ENCODE measurements at regions not wholly inside any gene's neighbourhood (a gene's known extent, or its start where the extent isn't known, plus 50 kb on each side); places are given as distances from the start of the nearest gene placed in this dataset.
"Not testable (repeated sequence)": the region's sequence is repeated elsewhere in the genome, so short reads cannot be mapped to it uniquely, and the experiment has no call there.

- no CpG with 5 or more reads among the region's 4 CpGs for WGBS (ENCODE audit: extremely low coverage, insufficient coverage, low lambda C conversion rate)
- not testable (repeated sequence) for H4K8ac ChIP-seq (ENCODE audit: low read depth, low read length); H3K56ac ChIP-seq (ENCODE audit: low read length); H3K4me3 ChIP-seq (ENCODE audit: low read length); H3K27ac ChIP-seq (ENCODE audit: low read depth, low read length); H2BK15ac ChIP-seq (replicated peaks; ENCODE audit: low read depth); H3K36me3 ChIP-seq (ENCODE audit: control insufficient read depth, insufficient read depth, low read length); H4K5ac ChIP-seq (ENCODE audit: low read length); H2BK120ac ChIP-seq (ENCODE audit: low read depth, low read length); DNase-seq; H3K4me2 ChIP-seq (ENCODE audit: low read length); H3K79me2 ChIP-seq (ENCODE audit: control insufficient read depth, insufficient read depth, low read length); H3K9ac ChIP-seq (ENCODE audit: low read length); H3K4me1 ChIP-seq (ENCODE audit: control insufficient read depth, low read depth, low read length); H3K27me3 ChIP-seq (ENCODE audit: insufficient read depth, low read length, poor library complexity); H2AK5ac ChIP-seq (ENCODE audit: low read length); H3K23ac ChIP-seq (ENCODE audit: low read length); H2BK5ac ChIP-seq (ENCODE audit: low read length); H3K79me1 ChIP-seq (ENCODE audit: low read length); H3K18ac ChIP-seq (ENCODE audit: low read length); H3K4ac ChIP-seq (ENCODE audit: low read depth, low read length)
Measured at GRCh38 chr1:213545181-213545580, 442.6 kb upstream of the PROX1 start.

GRCh38 chr1:213549982-213550381 lies 437.8 kb upstream of the PROX1 start:
- Histone ChIP-seq H3K56ac (ENCODE audit: low read length) (no peak overlapping the region), H3K79me1 (ENCODE audit: low read length) (no peaks in the 10 kb centered on the region)

GRCh38 chr1:213550804-213551203 lies 437.0 kb upstream of the PROX1 start:
- Histone ChIP-seq H4K5ac (ENCODE audit: low read length) (no peak overlapping the region), H3K56ac (ENCODE audit: low read length) (no peak overlapping the region), H3K27me3 (ENCODE audit: insufficient read depth, low read length, poor library complexity) (no peaks in the 10 kb centered on the region), H3K4ac (ENCODE audit: low read depth, low read length) (no peak overlapping the region), H4K8ac (ENCODE audit: low read depth, low read length) (no peak overlapping the region), H3K27ac (ENCODE audit: low read depth, low read length) (no peak overlapping the region), H3K79me1 (ENCODE audit: low read length) (no peaks in the 10 kb centered on the region), H3K79me2 (ENCODE audit: control insufficient read depth, insufficient read depth, low read length) (no peaks in the 10 kb centered on the region), H2BK120ac (ENCODE audit: low read depth, low read length) (no peak overlapping the region), H3K18ac (ENCODE audit: low read length) (no peak overlapping the region), H3K4me2 (ENCODE audit: low read length) (no peak overlapping the region), H3K23ac (ENCODE audit: low read length) (no peak overlapping the region), H2BK5ac (ENCODE audit: low read length) (no peak overlapping the region), H3K9ac (ENCODE audit: low read length) (no peak overlapping the region), H3K36me3 (ENCODE audit: control insufficient read depth, insufficient read depth, low read length) (no peaks in the 10 kb centered on the region), H3K4me1 (ENCODE audit: control insufficient read depth, low read depth, low read length) (no peaks in the 10 kb centered on the region), H2BK15ac (replicated peaks; ENCODE audit: low read depth) (no peak overlapping the region), H2AK5ac (ENCODE audit: low read length) (no peak overlapping the region), H3K4me3 (ENCODE audit: low read length) (no peak overlapping the region)
- no CpG with 5 or more reads among the region's 4 CpGs for WGBS (ENCODE audit: extremely low coverage, insufficient coverage, low lambda C conversion rate)
- DNase-seq = no peak

More at GRCh38 chr1:213549982-213550381, 437.8 kb upstream of the PROX1 start:
- Histone ChIP-seq H3K27me3 (ENCODE audit: insufficient read depth, low read length, poor library complexity) (no peaks in the 10 kb centered on the region), H3K36me3 (ENCODE audit: control insufficient read depth, insufficient read depth, low read length) (no peaks in the 10 kb centered on the region), H3K4ac (ENCODE audit: low read depth, low read length) (no peak overlapping the region), H2BK15ac (replicated peaks; ENCODE audit: low read depth) (no peak overlapping the region), H4K8ac (ENCODE audit: low read depth, low read length) (no peak overlapping the region), H3K79me2 (ENCODE audit: control insufficient read depth, insufficient read depth, low read length) (no peaks in the 10 kb centered on the region), H2BK120ac (ENCODE audit: low read depth, low read length) (no peak overlapping the region), H2BK5ac (ENCODE audit: low read length) (no peak overlapping the region), H3K4me3 (ENCODE audit: low read length) (no peak overlapping the region), H4K5ac (ENCODE audit: low read length) (no peak overlapping the region), H3K18ac (ENCODE audit: low read length) (no peak overlapping the region), H3K4me2 (ENCODE audit: low read length) (no peak overlapping the region), H3K27ac (ENCODE audit: low read depth, low read length) (no peak overlapping the region), H3K4me1 (ENCODE audit: control insufficient read depth, low read depth, low read length) (no peaks in the 10 kb centered on the region), H2AK5ac (ENCODE audit: low read length) (no peak overlapping the region), H3K23ac (ENCODE audit: low read length) (no peak overlapping the region), H3K9ac (ENCODE audit: low read length) (no peak overlapping the region)
- WGBS (ENCODE audit: extremely low coverage, insufficient coverage, low lambda C conversion rate) = no CpG with 5 or more reads among the region's 3 CpGs
- no peak for DNase-seq

GRCh38 chr1:213552045-213552444 lies 435.7 kb upstream of the PROX1 start:
- no peak overlapping the region for H3K4me3 ChIP-seq (ENCODE audit: low read length)
- H4K8ac ChIP-seq (ENCODE audit: low read depth, low read length) = no peak overlapping the region
- H4K5ac ChIP-seq (ENCODE audit: low read length) = no peak overlapping the region
- no peak overlapping the region for H2BK120ac ChIP-seq (ENCODE audit: low read depth, low read length)
- H3K23ac ChIP-seq (ENCODE audit: low read length) = no peak overlapping the region
- no peaks in the 10 kb centered on the region for H3K79me2 ChIP-seq (ENCODE audit: control insufficient read depth, insufficient read depth, low read length)
- no peak overlapping the region for H3K4ac ChIP-seq (ENCODE audit: low read depth, low read length)
- H3K4me2 ChIP-seq (ENCODE audit: low read length) = no peak overlapping the region
- no peaks in the 10 kb centered on the region for H3K27me3 ChIP-seq (ENCODE audit: insufficient read depth, low read length, poor library complexity)
- H3K9ac ChIP-seq (ENCODE audit: low read length) = no peak overlapping the region
- H3K18ac ChIP-seq (ENCODE audit: low read length) = no peak overlapping the region
- H3K36me3 ChIP-seq (ENCODE audit: control insufficient read depth, insufficient read depth, low read length) = no peaks in the 10 kb centered on the region
- H2BK15ac ChIP-seq (replicated peaks; ENCODE audit: low read depth) = no peak overlapping the region
- no peak overlapping the region for H2AK5ac ChIP-seq (ENCODE audit: low read length)
- no peak overlapping the region for H2BK5ac ChIP-seq (ENCODE audit: low read length)
- no peaks in the 10 kb centered on the region for H3K4me1 ChIP-seq (ENCODE audit: control insufficient read depth, low read depth, low read length)
- no peaks in the 10 kb centered on the region for H3K79me1 ChIP-seq (ENCODE audit: low read length)
- no CpG with 5 or more reads among the region's 1 CpG for WGBS (ENCODE audit: extremely low coverage, insufficient coverage, low lambda C conversion rate)
- no peak overlapping the region for H3K27ac ChIP-seq (ENCODE audit: low read depth, low read length)
- no peak for DNase-seq
- no peak overlapping the region for H3K56ac ChIP-seq (ENCODE audit: low read length)

- Histone ChIP-seq H4K5ac (ENCODE audit: low read length) (no peak overlapping the region), H3K79me2 (ENCODE audit: control insufficient read depth, insufficient read depth, low read length) (no peaks in the 10 kb centered on the region)
- no peak for DNase-seq
Measured at GRCh38 chr1:213560226-213560625, 427.5 kb upstream of the PROX1 start.

GRCh38 chr1:213561870-213562269 lies 425.9 kb upstream of the PROX1 start:
- Histone ChIP-seq H4K5ac (ENCODE audit: low read length) (no peak overlapping the region), H3K4me3 (ENCODE audit: low read length) (no peak overlapping the region), H3K27me3 (ENCODE audit: insufficient read depth, low read length, poor library complexity) (no peaks in the 10 kb centered on the region), H3K27ac (ENCODE audit: low read depth, low read length) (no peak overlapping the region), H3K36me3 (ENCODE audit: control insufficient read depth, insufficient read depth, low read length) (no peaks in the 10 kb centered on the region), H3K4me1 (ENCODE audit: control insufficient read depth, low read depth, low read length) (no peaks in the 10 kb centered on the region), H3K4me2 (ENCODE audit: low read length) (no peak overlapping the region), H3K23ac (ENCODE audit: low read length) (no peak overlapping the region), H3K79me2 (ENCODE audit: control insufficient read depth, insufficient read depth, low read length) (no peaks in the 10 kb centered on the region), H2BK120ac (ENCODE audit: low read depth, low read length) (no peak overlapping the region), H2BK5ac (ENCODE audit: low read length) (no peak overlapping the region), H3K79me1 (ENCODE audit: low read length) (no peaks in the 10 kb centered on the region), H2AK5ac (ENCODE audit: low read length) (no peak overlapping the region), H3K56ac (ENCODE audit: low read length) (no peak overlapping the region), H3K9ac (ENCODE audit: low read length) (no peak overlapping the region), H3K4ac (ENCODE audit: low read depth, low read length) (no peak overlapping the region), H3K18ac (ENCODE audit: low read length) (no peak overlapping the region), H4K8ac (ENCODE audit: low read depth, low read length) (no peak overlapping the region), H2BK15ac (replicated peaks; ENCODE audit: low read depth) (no peak overlapping the region)
- WGBS (ENCODE audit: extremely low coverage, insufficient coverage, low lambda C conversion rate) = no CpG with 5 or more reads among the region's 2 CpGs
- no peak for DNase-seq

More at GRCh38 chr1:213560226-213560625, 427.5 kb upstream of the PROX1 start:
- no peak overlapping the region for H2AK5ac ChIP-seq (ENCODE audit: low read length)
- H3K4me2 ChIP-seq (ENCODE audit: low read length) = no peak overlapping the region
- H3K27ac ChIP-seq (ENCODE audit: low read depth, low read length) = no peak overlapping the region
- H3K4me3 ChIP-seq (ENCODE audit: low read length) = no peak overlapping the region
- H3K79me1 ChIP-seq (ENCODE audit: low read length) = no peaks in the 10 kb centered on the region
- H3K27me3 ChIP-seq (ENCODE audit: insufficient read depth, low read length, poor library complexity) = no peaks in the 10 kb centered on the region
- no peak overlapping the region for H3K23ac ChIP-seq (ENCODE audit: low read length)
- no peaks in the 10 kb centered on the region for H3K36me3 ChIP-seq (ENCODE audit: control insufficient read depth, insufficient read depth, low read length)
- H2BK5ac ChIP-seq (ENCODE audit: low read length) = no peak overlapping the region
- no peak overlapping the region for H3K18ac ChIP-seq (ENCODE audit: low read length)
- no peaks in the 10 kb centered on the region for H3K4me1 ChIP-seq (ENCODE audit: control insufficient read depth, low read depth, low read length)
- no peak overlapping the region for H3K4ac ChIP-seq (ENCODE audit: low read depth, low read length)
- no peak overlapping the region for H2BK120ac ChIP-seq (ENCODE audit: low read depth, low read length)
- no peak overlapping the region for H2BK15ac ChIP-seq (replicated peaks; ENCODE audit: low read depth)
- no CpG with 5 or more reads among the region's 3 CpGs for WGBS (ENCODE audit: extremely low coverage, insufficient coverage, low lambda C conversion rate)
- no peak overlapping the region for H3K9ac ChIP-seq (ENCODE audit: low read length)
- H3K56ac ChIP-seq (ENCODE audit: low read length) = no peak overlapping the region
- no peak overlapping the region for H4K8ac ChIP-seq (ENCODE audit: low read depth, low read length)

All from mesendoderm (in vitro differentiated cells).